ENCODE measurements at regions not wholly inside any gene's neighbourhood (a gene's known extent, or its start where the extent isn't known, plus 50 kb on each side); places are given as distances from the start of the nearest gene placed in this dataset.

GRCh38 chr2:6792883-6793282 is 72.8 kb downstream of the CMPK2 start:
- TF ChIP-seq CTCF (IDR thresholded peaks at IDR 0.05 in 4 of 5, conservative IDR thresholded peaks at IDR 0.05 in 1 of 5) (no peak), POLR2A (IDR thresholded peaks at IDR 0.05) (no peak)

All from gastrocnemius medialis (tissue), 4 donors.